HG03460 (cell line): ENCODE measurements at regions not wholly inside any gene's neighbourhood (a gene's known extent, or its start where the extent isn't known, plus 50 kb on each side); places are given as distances from the start of the nearest gene placed in this dataset.
"Not testable (repeated sequence)": the region's sequence is repeated elsewhere in the genome, so short reads cannot be mapped to it uniquely, and the experiment has no call there.

Experiments
- ATAC-seq: cut with Tn5 transposase; IDR thresholded peaks from one replicate; pipeline ENCODE4 v1.9.1; 2021; ENCODE audit not compliant: unreplicated experiment

GRCh38 chr3:195974281-195974680, 65.9 kb upstream of the TNK2 start:
- ATAC-seq, result not testable (repeated sequence)

DNA sequence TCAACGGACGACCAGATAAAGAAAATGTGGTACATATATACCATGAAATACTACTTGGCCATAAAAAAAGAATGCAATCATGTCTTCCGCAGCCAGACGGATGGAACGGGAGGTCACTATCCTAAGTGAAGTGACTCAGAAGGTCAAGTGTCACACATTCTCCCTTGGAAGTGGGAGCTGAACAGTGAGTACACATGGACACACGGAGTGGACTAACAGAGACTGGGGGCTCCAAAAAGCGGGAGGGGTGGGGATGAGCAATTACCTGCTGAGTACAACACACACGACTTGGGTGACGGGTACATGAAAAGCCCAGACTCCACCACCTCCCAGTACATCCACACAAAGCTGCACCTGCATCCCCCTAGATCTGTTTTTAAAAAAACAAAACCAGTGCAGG, 62.5 kb upstream of the TNK2 start:
- not testable (repeated sequence) for ATAC-seq

- not testable (repeated sequence) for ATAC-seq
Measured at GRCh38 chr3:195969838-195970776, 61.8 kb upstream of the TNK2 start.

DNA sequence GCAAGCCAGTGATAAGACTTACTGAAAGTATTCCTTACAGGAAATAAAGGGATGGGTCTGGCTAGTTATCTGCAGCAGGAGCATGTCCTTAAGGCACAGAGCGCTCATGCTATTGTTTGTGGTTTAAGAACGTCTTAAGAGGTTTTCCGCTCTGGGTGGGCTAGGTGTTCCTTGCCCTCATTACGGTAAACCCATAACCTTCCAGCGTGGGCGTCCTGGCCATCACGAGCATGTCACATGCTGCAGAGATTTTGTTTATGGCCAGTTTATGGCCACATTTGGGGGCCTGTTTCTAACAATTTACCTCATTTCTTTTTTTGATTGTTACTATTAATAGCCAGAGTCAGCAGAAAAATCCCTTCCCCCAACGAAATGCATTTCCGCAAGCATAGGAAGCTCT, 61.0 kb upstream of the TNK2 start:
- ATAC-seq, result not testable (repeated sequence)

DNA sequence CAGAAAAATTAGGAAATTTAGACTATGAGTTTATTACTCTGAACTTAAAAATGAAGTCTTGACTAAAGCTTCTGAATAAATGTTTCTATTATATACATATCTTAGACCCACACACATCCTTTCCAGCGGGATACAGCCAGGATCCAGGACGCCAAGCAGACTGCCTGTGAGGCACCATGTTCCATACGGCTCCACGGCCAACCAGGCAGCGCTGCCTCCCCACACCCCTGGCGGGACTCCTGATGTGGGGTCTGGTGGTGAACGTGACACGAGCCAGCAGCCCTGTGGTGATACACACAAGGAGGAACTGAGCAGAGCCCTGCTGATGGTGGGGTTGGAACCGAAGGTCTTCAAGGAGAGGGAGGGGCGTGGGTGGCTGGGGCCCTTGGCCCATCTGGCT, 59.8 kb upstream of the TNK2 start:
- ATAC-seq, result not testable (repeated sequence)

GRCh38 chr3:195967387-195967720, 59.0 kb upstream of the TNK2 start:
- ATAC-seq, result not testable (repeated sequence)

GRCh38 chr3:195966563-195967386, 58.4 kb upstream of the TNK2 start:
- not testable (repeated sequence) for ATAC-seq

- not testable (repeated sequence) for ATAC-seq
Measured at GRCh38 chr3:195965217-195965616, 56.9 kb upstream of the TNK2 start.

GRCh38 chr3:195964318-195965107, 56.2 kb upstream of the TNK2 start:
- ATAC-seq, result not testable (repeated sequence)

DNA sequence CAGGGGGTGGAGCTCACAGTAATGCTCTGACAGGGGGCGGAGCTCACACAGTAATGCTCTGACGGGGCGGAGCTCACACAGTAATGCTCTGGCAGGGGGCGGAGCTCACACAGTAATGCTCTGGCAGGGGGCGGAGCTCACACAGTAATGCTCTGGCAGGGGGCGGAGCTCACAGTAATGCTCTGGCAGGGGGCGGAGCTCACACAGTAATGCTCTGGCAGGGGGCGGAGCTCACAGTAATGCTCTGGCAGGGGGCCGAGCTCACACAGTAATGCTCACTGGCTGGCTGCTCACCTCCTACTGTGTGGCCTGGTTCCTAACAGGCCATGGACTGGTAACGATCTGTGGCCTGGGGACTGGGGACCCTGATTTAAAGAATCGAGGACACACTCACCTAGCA, 53.9 kb upstream of the TNK2 start:
- ATAC-seq, result not testable (repeated sequence)

DNA sequence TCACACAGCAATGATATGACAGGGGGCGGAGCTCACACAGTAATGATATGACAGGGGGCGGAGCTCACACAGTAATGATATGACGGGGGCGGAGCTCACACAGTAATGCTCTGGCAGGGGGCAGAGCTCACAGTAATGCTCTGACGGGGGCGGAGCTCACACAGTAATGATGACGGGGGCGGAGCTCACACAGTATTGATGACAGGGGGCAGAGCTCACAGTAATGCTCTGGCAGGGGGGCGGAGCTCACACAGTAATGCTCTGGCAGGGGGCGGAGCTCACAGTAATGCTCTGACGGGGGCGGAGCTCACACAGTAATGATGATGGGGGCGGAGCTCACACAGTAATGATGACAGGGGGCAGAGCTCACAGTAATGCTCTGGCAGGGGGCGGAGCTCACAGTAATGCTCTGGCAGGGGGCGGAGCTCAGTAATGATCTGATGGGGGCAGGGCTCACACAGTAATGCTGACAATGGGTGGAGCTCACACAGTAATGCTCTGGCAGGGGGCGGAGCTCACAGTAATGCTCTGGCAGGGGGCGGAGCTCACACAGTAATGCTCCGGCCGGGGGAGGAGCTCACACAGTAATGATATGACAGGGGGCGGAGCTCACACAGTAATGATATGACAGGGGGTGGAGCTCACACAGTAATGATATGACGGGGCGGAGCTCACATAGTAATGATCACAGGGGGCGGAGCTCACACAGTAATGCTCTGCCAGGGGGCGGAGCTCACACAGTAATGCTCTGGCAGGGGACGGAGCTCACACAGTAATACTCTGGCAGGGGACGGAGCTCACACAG, 52.8 kb upstream of the TNK2 start:
- ATAC-seq, result not testable (repeated sequence)

- not testable (repeated sequence) for ATAC-seq
Measured at GRCh38 chr3:195960164-195960563, 51.8 kb upstream of the TNK2 start.

DNA sequence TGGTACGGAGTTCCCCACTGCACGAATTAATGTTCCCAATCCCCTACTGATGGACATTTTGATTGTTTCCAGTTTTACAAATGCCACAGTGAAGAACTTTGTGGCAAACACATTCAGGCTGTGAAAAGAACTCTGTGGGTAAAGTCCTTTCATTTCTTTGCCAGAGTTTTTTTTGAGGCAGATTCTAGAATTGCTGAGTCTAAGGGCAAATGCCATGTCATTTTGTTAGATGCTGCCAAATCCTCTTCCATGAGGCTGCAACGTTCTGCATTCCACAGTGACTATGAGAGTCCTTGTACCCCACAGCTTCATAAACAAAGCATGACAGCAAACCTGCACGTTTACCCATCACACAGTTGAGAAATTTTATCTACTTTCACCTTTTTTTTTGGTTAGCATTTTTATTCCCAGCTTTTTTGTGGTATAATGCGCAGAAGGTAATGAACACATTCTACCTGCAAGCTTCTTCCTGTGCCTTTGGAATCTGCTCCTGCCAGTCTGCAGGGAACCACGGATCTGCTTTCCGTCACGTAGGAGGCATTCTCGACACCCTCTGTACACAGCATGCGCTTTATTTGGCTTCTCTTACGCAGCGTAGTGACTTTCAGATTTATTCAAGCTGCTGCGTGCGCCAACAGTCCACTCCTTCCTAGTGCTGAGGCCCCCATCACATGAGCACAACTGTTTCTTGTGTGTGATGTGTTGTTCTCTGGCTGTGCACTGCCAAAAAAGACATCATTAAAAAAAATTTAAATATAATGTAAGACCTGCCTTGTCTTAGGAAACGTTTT, 51.2 kb upstream of the TNK2 start:
- ATAC-seq, result not testable (repeated sequence)

DNA sequence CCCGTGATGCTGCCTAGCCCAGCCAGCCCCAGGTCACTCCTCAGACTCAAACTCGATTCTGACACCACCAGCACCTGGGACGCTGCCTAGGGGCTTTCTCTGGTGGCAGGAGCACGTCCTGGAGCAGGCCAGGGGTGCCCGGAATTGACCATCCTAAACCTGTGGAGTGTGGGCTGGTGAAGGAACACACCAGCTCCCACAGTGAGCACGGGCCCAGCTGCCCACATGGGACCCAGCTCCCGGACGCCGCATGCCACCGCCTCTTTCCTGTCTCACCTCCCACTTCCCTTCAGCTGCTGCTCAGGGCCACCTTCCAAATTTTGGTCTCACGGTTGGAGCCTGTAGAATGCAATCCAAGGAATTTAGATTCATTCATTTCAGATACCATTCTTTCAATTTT, 50.4 kb upstream of the TNK2 start:
- not testable (repeated sequence) for ATAC-seq
